ENCODE measurements at regions not wholly inside any gene's neighbourhood (a gene's known extent, or its start where the extent isn't known, plus 50 kb on each side); places are given as distances from the start of the nearest gene placed in this dataset.

DNA sequence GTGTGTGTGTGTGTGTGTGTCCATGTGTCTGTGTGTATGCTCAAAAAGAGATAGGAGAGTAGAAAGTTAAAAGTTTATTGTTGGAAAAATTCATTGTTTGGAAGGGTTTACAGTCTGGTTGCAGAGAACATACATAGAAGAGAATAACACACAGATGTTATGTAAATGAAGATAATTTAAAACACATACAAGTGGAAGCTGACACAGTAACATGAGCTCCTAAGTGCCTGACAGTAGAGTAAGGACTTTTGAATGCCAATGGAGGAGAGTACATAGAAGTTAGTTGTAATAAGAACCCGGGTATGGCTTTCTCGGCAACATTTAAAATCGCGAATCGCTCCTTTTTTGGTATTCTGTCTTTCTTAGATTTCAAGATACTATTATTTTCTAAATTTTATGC, 137.0 kb upstream of the FANCL start:
- TF ChIP-seq, protein P1, sequence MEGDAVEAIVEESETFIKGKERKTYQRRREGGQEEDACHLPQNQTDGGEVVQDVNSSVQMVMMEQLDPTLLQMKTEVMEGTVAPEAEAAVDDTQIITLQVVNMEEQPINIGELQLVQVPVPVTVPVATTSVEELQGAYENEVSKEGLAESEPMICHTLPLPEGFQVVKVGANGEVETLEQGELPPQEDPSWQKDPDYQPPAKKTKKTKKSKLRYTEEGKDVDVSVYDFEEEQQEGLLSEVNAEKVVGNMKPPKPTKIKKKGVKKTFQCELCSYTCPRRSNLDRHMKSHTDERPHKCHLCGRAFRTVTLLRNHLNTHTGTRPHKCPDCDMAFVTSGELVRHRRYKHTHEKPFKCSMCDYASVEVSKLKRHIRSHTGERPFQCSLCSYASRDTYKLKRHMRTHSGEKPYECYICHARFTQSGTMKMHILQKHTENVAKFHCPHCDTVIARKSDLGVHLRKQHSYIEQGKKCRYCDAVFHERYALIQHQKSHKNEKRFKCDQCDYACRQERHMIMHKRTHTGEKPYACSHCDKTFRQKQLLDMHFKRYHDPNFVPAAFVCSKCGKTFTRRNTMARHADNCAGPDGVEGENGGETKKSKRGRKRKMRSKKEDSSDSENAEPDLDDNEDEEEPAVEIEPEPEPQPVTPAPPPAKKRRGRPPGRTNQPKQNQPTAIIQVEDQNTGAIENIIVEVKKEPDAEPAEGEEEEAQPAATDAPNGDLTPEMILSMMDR (IDR thresholded peaks at IDR 0.05) = no peak
- no peaks in the 10 kb centered on the region for H3K27me3 ChIP-seq (ENCODE audit: insufficient read depth in 3 of 3, low read length in 2 of 3)
- H3K4me3 ChIP-seq = no peak overlapping the region
- no peak for ATAC-seq
- WGBS, 3 donors = 75 to 84% (median 84%) methylated on average over 5 of the region's 5 CpGs
- no peaks in the 10 kb centered on the region for H3K4me1 ChIP-seq
- H3K9me3 ChIP-seq = no peaks in the 10 kb centered on the region
- H3K27ac ChIP-seq = no peak overlapping the region
- no peaks in the 10 kb centered on the region for H3K36me3 ChIP-seq (ENCODE audit: insufficient read depth in 1 of 2, low read depth in 1 of 2)
- no peak for DNase-seq
- intact Hi-C loops (cut with DNase I) = no loop called here

DNA sequence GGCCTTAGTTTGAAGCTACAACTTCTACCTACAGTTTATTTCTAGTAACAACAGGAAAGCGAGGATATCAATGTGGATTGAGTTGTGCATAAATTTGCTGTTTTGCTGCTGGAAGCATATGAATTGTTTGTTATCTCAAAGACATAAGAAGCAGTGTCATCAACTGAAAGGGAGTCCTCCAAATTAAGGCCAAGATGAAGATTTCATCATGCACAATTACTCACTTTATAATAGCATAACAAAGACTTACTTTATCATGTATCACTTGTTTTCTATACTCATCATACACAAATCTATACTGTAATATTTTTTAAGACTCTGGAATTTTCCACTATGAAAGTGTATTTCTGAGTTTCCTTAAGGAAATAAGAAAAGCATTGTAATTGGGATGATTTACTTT, 136.1 kb upstream of the FANCL start:
- no peak for ATAC-seq

GRCh38 chr2:58376592-58376991, 135.5 kb upstream of the FANCL start:
- no peaks in the 10 kb centered on the region for H3K4me1 ChIP-seq
- DNase-seq = no peak
- no peak overlapping the region for H3K4me3 ChIP-seq
- no peaks in the 10 kb centered on the region for H3K9me3 ChIP-seq
- TF ChIP-seq, protein P1 (IDR thresholded peaks at IDR 0.05) = no peak
- WGBS, 3 donors = 74 to 87% (median 78%) methylated on average over 1 of the region's 1 CpG
- no peak for ATAC-seq
- intact Hi-C loops (cut with DNase I) = no loop called here
- no peaks in the 10 kb centered on the region for H3K36me3 ChIP-seq (ENCODE audit: insufficient read depth in 1 of 2, low read depth in 1 of 2)
- H3K27ac ChIP-seq = no peak overlapping the region
- H3K27me3 ChIP-seq (ENCODE audit: insufficient read depth in 3 of 3, low read length in 2 of 3) = no peaks in the 10 kb centered on the region

More for the DNA sequence above, 136.1 kb upstream of the FANCL start:
- no peaks in the 10 kb centered on the region for H3K27me3 ChIP-seq (ENCODE audit: insufficient read depth in 3 of 3, low read length in 2 of 3)
- no peak overlapping the region for H3K4me3 ChIP-seq
- intact Hi-C loops (cut with DNase I) = no loop called here
- WGBS, 3 donors = 85 to 88% (median 87%) methylated on average over 1 of the region's 1 CpG
- H3K27ac ChIP-seq = no peak overlapping the region
- no peak for DNase-seq
- H3K9me3 ChIP-seq = no peaks in the 10 kb centered on the region
- no peaks in the 10 kb centered on the region for H3K36me3 ChIP-seq (ENCODE audit: insufficient read depth in 1 of 2, low read depth in 1 of 2)
- no peaks in the 10 kb centered on the region for H3K4me1 ChIP-seq
- TF ChIP-seq, protein P1 (IDR thresholded peaks at IDR 0.05) = no peak

GRCh38 chr2:58369594-58369993, 128.5 kb upstream of the FANCL start:
- Histone ChIP-seq H3K4me3 (no peak overlapping the region), H3K27ac (no peak overlapping the region), H3K9me3 (no peaks in the 10 kb centered on the region), H3K4me1 (no peaks in the 10 kb centered on the region), H3K36me3 (ENCODE audit: insufficient read depth in 1 of 2, low read depth in 1 of 2) (no peaks in the 10 kb centered on the region), H3K27me3 (ENCODE audit: insufficient read depth in 3 of 3, low read length in 2 of 3) (no peaks in the 10 kb centered on the region)
- DNase-seq (no peak), ATAC-seq (no peak)
- TF ChIP-seq, protein P1 (IDR thresholded peaks at IDR 0.05) = no peak
- WGBS, 3 donors = 86 to 89% (median 88%) methylated on average over 2 of the region's 2 CpGs
- intact Hi-C loops (cut with DNase I) = no loop called here

DNA sequence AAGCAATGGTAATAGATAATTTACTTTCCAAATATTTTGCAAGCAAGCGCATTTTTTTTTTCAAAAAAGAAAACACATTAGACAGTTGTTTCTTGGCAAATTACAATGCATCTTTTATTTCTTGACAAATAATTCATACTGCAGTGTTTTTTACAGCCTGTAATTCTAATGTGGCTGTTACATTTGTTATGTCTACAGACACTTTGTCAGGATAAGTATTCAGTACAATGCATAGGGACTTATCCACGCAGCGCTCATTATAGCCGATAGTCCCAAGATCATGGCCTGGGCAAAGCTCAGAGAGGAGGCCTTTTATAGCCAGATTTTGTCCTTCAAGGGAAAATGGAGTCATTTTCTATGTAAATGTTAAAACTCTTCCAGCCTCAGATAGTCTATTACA, 123.0 kb upstream of the FANCL start:
- no peaks in the 10 kb centered on the region for H3K4me1 ChIP-seq
- 77 to 89% (median 86%) methylated on average over 4 of the region's 4 CpGs for WGBS, 3 donors
- no peaks in the 10 kb centered on the region for H3K9me3 ChIP-seq
- H3K4me3 ChIP-seq = no peak overlapping the region
- H3K27ac ChIP-seq = no peak overlapping the region
- ATAC-seq (no peak), DNase-seq (no peak)
- intact Hi-C loops (cut with DNase I) = no loop called here
- no peaks in the 10 kb centered on the region for H3K36me3 ChIP-seq (ENCODE audit: insufficient read depth in 1 of 2, low read depth in 1 of 2)
- TF ChIP-seq, protein P1 (IDR thresholded peaks at IDR 0.05) = no peak
- peaks cover 0 to 2% (median 0%) of the 10 kb centered on the region in 3 donors for H3K27me3 ChIP-seq (ENCODE audit: insufficient read depth in 3 of 3, low read length in 2 of 3)
